ENCODE measurements at regions not wholly inside any gene's neighbourhood (a gene's known extent, or its start where the extent isn't known, plus 50 kb on each side); places are given as distances from the start of the nearest gene placed in this dataset.

GRCh38 chr2:217709478-217710210 lies 293.2 kb downstream of the TNS1 start:
- Mint-ChIP-seq H3K36me3 (ENCODE audit: insufficient read depth) (no peaks in the 10 kb centered on the region), H3K4me3 (no peak overlapping the region), H3K27me3 (ENCODE audit: low read depth) (peaks cover under 1% of the 10 kb centered on the region), H3K9me3 (no peaks in the 10 kb centered on the region), H3K4me1 (ENCODE audit: low read depth) (no peaks in the 10 kb centered on the region)
- DNase-seq (no peak), ATAC-seq (no peak)

- Mint-ChIP-seq H3K36me3 (ENCODE audit: insufficient read depth) (no peaks in the 10 kb centered on the region), H3K27me3 (ENCODE audit: low read depth) (peaks cover 4% of the 10 kb centered on the region), H3K4me3 (no peak overlapping the region), H3K9me3 (no peaks in the 10 kb centered on the region), H3K4me1 (ENCODE audit: low read depth) (no peaks in the 10 kb centered on the region)
- DNase-seq (no peak), ATAC-seq (no peak)
Measured at GRCh38 chr2:217707131-217707611, 295.6 kb downstream of the TNS1 start.

GRCh38 chr2:217706513-217706912 lies 296.3 kb downstream of the TNS1 start:
- no peak overlapping the region for H3K4me3 Mint-ChIP-seq
- no peaks in the 10 kb centered on the region for H3K36me3 Mint-ChIP-seq (ENCODE audit: insufficient read depth)
- H3K27me3 Mint-ChIP-seq (ENCODE audit: low read depth) = peaks cover 4% of the 10 kb centered on the region
- H3K4me1 Mint-ChIP-seq (ENCODE audit: low read depth) = no peaks in the 10 kb centered on the region
- no peak for ATAC-seq
- no peak for DNase-seq
- no peaks in the 10 kb centered on the region for H3K9me3 Mint-ChIP-seq

- Mint-ChIP-seq H3K27me3 (ENCODE audit: low read depth) (peaks cover 4% of the 10 kb centered on the region), H3K4me1 (ENCODE audit: low read depth) (no peaks in the 10 kb centered on the region), H3K36me3 (ENCODE audit: insufficient read depth) (no peaks in the 10 kb centered on the region), H3K9me3 (no peaks in the 10 kb centered on the region), H3K4me3 (no peak overlapping the region)
- DNase-seq = no peak
- no peak for ATAC-seq
Measured at GRCh38 chr2:217706095-217706494, 296.7 kb downstream of the TNS1 start.

GRCh38 chr2:217705461-217705860 lies 297.3 kb downstream of the TNS1 start:
- Mint-ChIP-seq H3K4me3 (no peak overlapping the region), H3K4me1 (ENCODE audit: low read depth) (no peaks in the 10 kb centered on the region), H3K36me3 (ENCODE audit: insufficient read depth) (no peaks in the 10 kb centered on the region), H3K9me3 (no peaks in the 10 kb centered on the region), H3K27me3 (ENCODE audit: low read depth) (peaks cover 4% of the 10 kb centered on the region)
- DNase-seq = no peak
- ATAC-seq = no peak

- no peak for DNase-seq
- ATAC-seq = no peak
- no peaks in the 10 kb centered on the region for H3K36me3 Mint-ChIP-seq (ENCODE audit: insufficient read depth)
- no peaks in the 10 kb centered on the region for H3K4me1 Mint-ChIP-seq (ENCODE audit: low read depth)
- H3K9me3 Mint-ChIP-seq = no peaks in the 10 kb centered on the region
- H3K4me3 Mint-ChIP-seq = no peak overlapping the region
- peaks cover 4% of the 10 kb centered on the region for H3K27me3 Mint-ChIP-seq (ENCODE audit: low read depth)
Measured at GRCh38 chr2:217703999-217704398, 298.8 kb downstream of the TNS1 start.

GRCh38 chr2:217703102-217703501 lies 299.7 kb downstream of the TNS1 start:
- H3K27me3 Mint-ChIP-seq (ENCODE audit: low read depth) = peaks cover 4% of the 10 kb centered on the region
- no peak overlapping the region for H3K4me3 Mint-ChIP-seq
- DNase-seq = no peak
- H3K4me1 Mint-ChIP-seq (ENCODE audit: low read depth) = no peaks in the 10 kb centered on the region
- no peaks in the 10 kb centered on the region for H3K36me3 Mint-ChIP-seq (ENCODE audit: insufficient read depth)
- no peaks in the 10 kb centered on the region for H3K9me3 Mint-ChIP-seq
- ATAC-seq = no peak

GRCh38 chr2:217701622-217702021 lies 301.2 kb downstream of the TNS1 start:
- no peaks in the 10 kb centered on the region for H3K9me3 Mint-ChIP-seq
- ATAC-seq = no peak
- no peaks in the 10 kb centered on the region for H3K36me3 Mint-ChIP-seq (ENCODE audit: insufficient read depth)
- no peak overlapping the region for H3K4me3 Mint-ChIP-seq
- peaks cover 4% of the 10 kb centered on the region for H3K27me3 Mint-ChIP-seq (ENCODE audit: low read depth)
- no peak for DNase-seq
- H3K4me1 Mint-ChIP-seq (ENCODE audit: low read depth) = no peaks in the 10 kb centered on the region

- DNase-seq = no peak
- Mint-ChIP-seq H3K9me3 (no peaks in the 10 kb centered on the region), H3K27me3 (ENCODE audit: low read depth) (peaks cover 4% of the 10 kb centered on the region), H3K4me1 (ENCODE audit: low read depth) (no peaks in the 10 kb centered on the region), H3K36me3 (ENCODE audit: insufficient read depth) (no peaks in the 10 kb centered on the region), H3K4me3 (no peak overlapping the region)
- no peak for ATAC-seq
Measured at GRCh38 chr2:217698691-217699090, 304.1 kb downstream of the TNS1 start.

- DNase-seq (no peak), ATAC-seq (no peak)
- Mint-ChIP-seq H3K9me3 (no peaks in the 10 kb centered on the region), H3K4me3 (no peak overlapping the region), H3K4me1 (ENCODE audit: low read depth) (no peaks in the 10 kb centered on the region), H3K27me3 (ENCODE audit: low read depth) (no peaks in the 10 kb centered on the region), H3K36me3 (ENCODE audit: insufficient read depth) (no peaks in the 10 kb centered on the region)
Measured at GRCh38 chr2:217695033-217695520, 307.7 kb downstream of the TNS1 start.

GRCh38 chr2:217694291-217694690 lies 308.5 kb downstream of the TNS1 start:
- Mint-ChIP-seq H3K27me3 (ENCODE audit: low read depth) (no peaks in the 10 kb centered on the region), H3K4me3 (no peak overlapping the region), H3K36me3 (ENCODE audit: insufficient read depth) (no peaks in the 10 kb centered on the region), H3K4me1 (ENCODE audit: low read depth) (no peaks in the 10 kb centered on the region), H3K9me3 (no peaks in the 10 kb centered on the region)
- no peak for DNase-seq
- ATAC-seq = no peak

GRCh38 chr2:217693363-217693762 lies 309.4 kb downstream of the TNS1 start:
- Mint-ChIP-seq H3K27me3 (ENCODE audit: low read depth) (no peaks in the 10 kb centered on the region), H3K4me1 (ENCODE audit: low read depth) (no peaks in the 10 kb centered on the region), H3K4me3 (no peak overlapping the region), H3K36me3 (ENCODE audit: insufficient read depth) (no peaks in the 10 kb centered on the region), H3K9me3 (no peaks in the 10 kb centered on the region)
- ATAC-seq (no peak), DNase-seq (no peak)

- no peak overlapping the region for H3K4me3 Mint-ChIP-seq
Measured at GRCh38 chr2:217691920-217692666, 310.7 kb downstream of the TNS1 start.

GRCh38 chr2:217691516-217691915 lies 311.3 kb downstream of the TNS1 start:
- DNase-seq (no peak), ATAC-seq (no peak)
- H3K36me3 Mint-ChIP-seq (ENCODE audit: insufficient read depth) = no peaks in the 10 kb centered on the region
- H3K4me3 Mint-ChIP-seq = no peak overlapping the region
- no peaks in the 10 kb centered on the region for H3K9me3 Mint-ChIP-seq
- H3K4me1 Mint-ChIP-seq (ENCODE audit: low read depth) = no peaks in the 10 kb centered on the region
- H3K27me3 Mint-ChIP-seq (ENCODE audit: low read depth) = no peaks in the 10 kb centered on the region

More at GRCh38 chr2:217691920-217692666, 310.7 kb downstream of the TNS1 start:
- no peak for DNase-seq
- Mint-ChIP-seq H3K9me3 (no peaks in the 10 kb centered on the region), H3K4me1 (ENCODE audit: low read depth) (no peaks in the 10 kb centered on the region), H3K36me3 (ENCODE audit: insufficient read depth) (no peaks in the 10 kb centered on the region), H3K27me3 (ENCODE audit: low read depth) (no peaks in the 10 kb centered on the region)
- no peak for ATAC-seq

- H3K4me1 Mint-ChIP-seq (ENCODE audit: low read depth) = no peaks in the 10 kb centered on the region
- no peaks in the 10 kb centered on the region for H3K9me3 Mint-ChIP-seq
Measured at GRCh38 chr2:217689053-217689452, 313.7 kb downstream of the TNS1 start.

More at GRCh38 chr2:217689053-217689452, 313.7 kb downstream of the TNS1 start:
- Mint-ChIP-seq H3K27me3 (ENCODE audit: low read depth) (no peaks in the 10 kb centered on the region), H3K4me3 (no peak overlapping the region), H3K36me3 (ENCODE audit: insufficient read depth) (no peaks in the 10 kb centered on the region)
- ATAC-seq (no peak), DNase-seq (no peak)

All from activated T-cell treated with anti-CD3 and anti-CD28 coated beads, Interleukin-2, amount 50 U/mL, for 4 hours (primary cell).